Loucy (cell line): ENCODE measurements at regions not wholly inside any gene's neighbourhood (a gene's known extent, or its start where the extent isn't known, plus 50 kb on each side); places are given as distances from the start of the nearest gene placed in this dataset.

Experiments used
- EZH2phosphoT487 ChIP-seq: fragments of 200-600 bp; IDR thresholded peaks from 2 replicates; pipeline ENCODE4 v1.6.1; 2018; ENCODE audit warnings: antibody characterized with exemption, mild to moderate bottlenecking, moderate library complexity, borderline replicate concordance
- TF ChIP-seq, protein P1 (sequence below): fragments of 200-600 bp; sonication (generic); conservative IDR thresholded peaks from 2 replicates; pipeline ENCODE4 v1.5.1; 2014; ENCODE audit warnings: mild to moderate bottlenecking, antibody characterized with exemption, low read length

DNA sequence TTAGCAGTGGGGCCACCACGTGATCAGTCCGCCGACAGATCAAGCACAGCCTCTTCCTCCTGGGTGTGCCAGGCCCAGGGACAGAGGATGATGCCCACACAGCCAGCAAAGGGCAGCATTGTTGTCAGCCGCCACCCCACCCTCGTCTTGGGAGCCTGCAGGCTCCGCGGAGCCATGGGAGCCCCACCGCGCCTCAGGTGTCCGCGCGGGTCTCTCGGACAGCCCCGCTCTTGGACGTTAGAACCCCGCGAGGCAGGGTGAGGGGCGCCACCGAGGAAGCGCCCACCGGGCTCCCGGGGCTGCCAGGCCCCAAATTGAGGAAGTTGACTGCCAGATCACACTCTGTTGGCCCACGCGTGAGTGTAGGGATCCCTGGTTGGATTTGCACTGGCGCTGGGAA is 83.9 kb upstream of the MS4A8 start:
- TF ChIP-seq, protein P1, sequence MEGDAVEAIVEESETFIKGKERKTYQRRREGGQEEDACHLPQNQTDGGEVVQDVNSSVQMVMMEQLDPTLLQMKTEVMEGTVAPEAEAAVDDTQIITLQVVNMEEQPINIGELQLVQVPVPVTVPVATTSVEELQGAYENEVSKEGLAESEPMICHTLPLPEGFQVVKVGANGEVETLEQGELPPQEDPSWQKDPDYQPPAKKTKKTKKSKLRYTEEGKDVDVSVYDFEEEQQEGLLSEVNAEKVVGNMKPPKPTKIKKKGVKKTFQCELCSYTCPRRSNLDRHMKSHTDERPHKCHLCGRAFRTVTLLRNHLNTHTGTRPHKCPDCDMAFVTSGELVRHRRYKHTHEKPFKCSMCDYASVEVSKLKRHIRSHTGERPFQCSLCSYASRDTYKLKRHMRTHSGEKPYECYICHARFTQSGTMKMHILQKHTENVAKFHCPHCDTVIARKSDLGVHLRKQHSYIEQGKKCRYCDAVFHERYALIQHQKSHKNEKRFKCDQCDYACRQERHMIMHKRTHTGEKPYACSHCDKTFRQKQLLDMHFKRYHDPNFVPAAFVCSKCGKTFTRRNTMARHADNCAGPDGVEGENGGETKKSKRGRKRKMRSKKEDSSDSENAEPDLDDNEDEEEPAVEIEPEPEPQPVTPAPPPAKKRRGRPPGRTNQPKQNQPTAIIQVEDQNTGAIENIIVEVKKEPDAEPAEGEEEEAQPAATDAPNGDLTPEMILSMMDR = no peak
- no peak for TF ChIP-seq EZH2phosphoT487
